ENCODE measurements at regions not wholly inside any gene's neighbourhood (a gene's known extent, or its start where the extent isn't known, plus 50 kb on each side); places are given as distances from the start of the nearest gene placed in this dataset.

- Histone ChIP-seq H3K4me1 (ENCODE audit: low read depth) (no peaks in the 10 kb centered on the region), H3K9me3 (no peaks in the 10 kb centered on the region), H3K4me3 (no peak overlapping the region), H3K36me3 (ENCODE audit: low read depth) (no peaks in the 10 kb centered on the region)
- intact Hi-C loops (cut with DNase I, micrococcal nuclease), result no loop called here
- no peak for ATAC-seq
- TF ChIP-seq CTCF (IDR thresholded peaks at IDR 0.05), result no peak
- no peak for DNase-seq
Observed at GRCh38 chr6:47371870-47372255, 62.2 kb upstream of the TNFRSF21 start.

GRCh38 chr6:47372318-47372717 lies 62.6 kb upstream of the TNFRSF21 start:
- intact Hi-C loops (cut with DNase I, micrococcal nuclease), result no loop called here
- DNase-seq (no peak), ATAC-seq (no peak)
- no peaks in the 10 kb centered on the region for H3K9me3 ChIP-seq
- no peaks in the 10 kb centered on the region for H3K4me1 ChIP-seq (ENCODE audit: low read depth)
- TF ChIP-seq CTCF (IDR thresholded peaks at IDR 0.05), result no peak
- no peaks in the 10 kb centered on the region for H3K36me3 ChIP-seq (ENCODE audit: low read depth)
- H3K4me3 ChIP-seq, result no peak overlapping the region

- intact Hi-C loops (cut with DNase I, micrococcal nuclease), result no loop called here
- TF ChIP-seq CTCF (IDR thresholded peaks at IDR 0.05), result no peak
- Histone ChIP-seq H3K4me1 (ENCODE audit: low read depth) (no peaks in the 10 kb centered on the region), H3K4me3 (no peak overlapping the region), H3K36me3 (ENCODE audit: low read depth) (no peaks in the 10 kb centered on the region), H3K9me3 (no peaks in the 10 kb centered on the region)
- no peak for DNase-seq
- no peak for ATAC-seq
Observed at GRCh38 chr6:47375426-47375825, 65.7 kb upstream of the TNFRSF21 start.

- H3K4me3 ChIP-seq, result no peak overlapping the region
- TF ChIP-seq CTCF (IDR thresholded peaks at IDR 0.05), result no peak
- H3K9me3 ChIP-seq, result no peaks in the 10 kb centered on the region
- ATAC-seq, result no peak
- no peaks in the 10 kb centered on the region for H3K4me1 ChIP-seq (ENCODE audit: low read depth)
- no peak for DNase-seq
- no peaks in the 10 kb centered on the region for H3K36me3 ChIP-seq (ENCODE audit: low read depth)
- intact Hi-C loops (cut with DNase I, micrococcal nuclease), result no loop called here
Observed at GRCh38 chr6:47376930-47377329, 67.2 kb upstream of the TNFRSF21 start.

GRCh38 chr6:47377971-47378370 lies 68.3 kb upstream of the TNFRSF21 start:
- TF ChIP-seq CTCF (IDR thresholded peaks at IDR 0.05), result no peak
- Histone ChIP-seq H3K4me1 (ENCODE audit: low read depth) (no peaks in the 10 kb centered on the region), H3K9me3 (no peaks in the 10 kb centered on the region), H3K36me3 (ENCODE audit: low read depth) (no peaks in the 10 kb centered on the region), H3K4me3 (no peak overlapping the region)
- DNase-seq (no peak), ATAC-seq (no peak)
- intact Hi-C loops (cut with DNase I, micrococcal nuclease), result no loop called here

- ATAC-seq (no peak), DNase-seq (no peak)
- Histone ChIP-seq H3K9me3 (no peaks in the 10 kb centered on the region), H3K4me3 (no peak overlapping the region), H3K4me1 (ENCODE audit: low read depth) (no peaks in the 10 kb centered on the region), H3K36me3 (ENCODE audit: low read depth) (no peaks in the 10 kb centered on the region)
- no peak for TF ChIP-seq CTCF (IDR thresholded peaks at IDR 0.05)
- intact Hi-C loops (cut with DNase I, micrococcal nuclease), result no loop called here
Observed at GRCh38 chr6:47379328-47379727, 69.6 kb upstream of the TNFRSF21 start.

Measured in mucosa of descending colon (tissue), 3 donors.